Caco-2 (cell line): ENCODE measurements at regions not wholly inside any gene's neighbourhood (a gene's known extent, or its start where the extent isn't known, plus 50 kb on each side); places are given as distances from the start of the nearest gene placed in this dataset.

Experiments used
- BruUV-seq: library from RNA; stranded (reverse); fragments of 400-500 nt; replicated peaks from 2 replicates; lab custom pipeline; 2021; lab: Mats Ljungman, UMichigan
- CTCF ChIA-PET: fragments of 300-600 bp; sonication (Branson Sonifier 250); formaldehyde crosslinking; loops from one replicate; lab custom pipeline; 2022; ENCODE audit warnings: antibody characterized with exemption; lab: Charles Lee
- POLR2A ChIA-PET: fragments of 300-600 bp; sonication (Branson Sonifier 250); formaldehyde crosslinking; loops from one replicate; lab custom pipeline; 2022; ENCODE audit warnings: antibody characterized with exemption; lab: Charles Lee
- DNase-seq, 2 experiments: peaks; one replicate each; pipeline versions ENCODE4 v3.0.0 to v3.0.0-alpha.2; 2020 to 2022
- H3K27me3 ChIP-seq: replicated peaks from 2 replicates; pipeline ENCODE4 v1.6.0; 2011; ENCODE audit warnings: low read length; ENCODE audit not compliant: control insufficient read depth, insufficient read depth
- H3K36me3 ChIP-seq: 2 replicates; pipeline ENCODE4 v1.5.1; 2011; ENCODE audit warnings: low read length; ENCODE audit not compliant: control insufficient read depth, insufficient read depth
- H3K4me1 ChIP-seq: fragments of 250-450 bp; sonication (Bioruptor Pico); 2 replicates; pipeline ENCODE4 v1.5.1; 2020; ENCODE audit warnings: mild to moderate bottlenecking
- H3K4me3 ChIP-seq: 2 replicates; pipeline ENCODE4 v1.5.1; 2011; ENCODE audit warnings: low read depth, mild to moderate bottlenecking, control low read depth, low read length
- H3K9me3 ChIP-seq: fragments of 250-450 bp; sonication (Bioruptor Pico); 2 replicates; pipeline ENCODE4 v1.5.1; 2020; ENCODE audit warnings: mild to moderate bottlenecking, moderate library complexity
- H3K27ac Mint-ChIP-seq: one replicate; pipeline ENCODE4 v1.8.0; 2022; ENCODE audit warnings: mixed read lengths; ENCODE audit not compliant: unreplicated experiment
- H3K27me3 Mint-ChIP-seq: one replicate; pipeline ENCODE4 v1.8.0; 2022; ENCODE audit warnings: mixed read lengths; ENCODE audit not compliant: insufficient read depth, unreplicated experiment
- H3K36me3 Mint-ChIP-seq: one replicate; pipeline ENCODE4 v1.8.0; 2022; ENCODE audit warnings: mild to moderate bottlenecking, mixed read lengths; ENCODE audit not compliant: insufficient read depth, unreplicated experiment
- H3K4me1 Mint-ChIP-seq: one replicate; pipeline ENCODE4 v1.8.0; 2022; ENCODE audit warnings: low read depth, mixed read lengths; ENCODE audit not compliant: unreplicated experiment
- H3K4me3 Mint-ChIP-seq: one replicate; pipeline ENCODE4 v1.8.0; 2022; ENCODE audit warnings: mild to moderate bottlenecking, moderate library complexity, mixed read lengths; ENCODE audit not compliant: unreplicated experiment
- H3K9me3 Mint-ChIP-seq: one replicate; pipeline ENCODE4 v1.8.0; 2022; ENCODE audit warnings: mixed read lengths; ENCODE audit not compliant: unreplicated experiment
- intact Hi-C: fragments of 100-400 bp; cut with micrococcal nuclease; formaldehyde crosslinking; loops from one replicate; pipeline ENCODE4 v1.10.0; 2022; ENCODE audit not compliant: unreplicated experiment
- TF ChIP-seq, protein P1 (sequence below), 2 experiments: fragments of 200-600 bp in 1 of 2; IDR thresholded peaks; 1 replicate in 1 of 2; 2 replicates in 1 of 2; pipeline versions ENCODE4 v1.5.1 to v1.8.0; 2011 to 2022; ENCODE audit warnings: antibody characterized with exemption in 1 of 2, control low read depth in 1 of 2, inconsistent platforms in 1 of 2, low read depth in 1 of 2, low read length in 1 of 2, mild to moderate bottlenecking in 1 of 2, moderate library complexity in 1 of 2; ENCODE audit not compliant: insufficient read depth in 1 of 2, severe bottlenecking in 1 of 2, unreplicated experiment in 1 of 2

GRCh38 chr11:134862587-134863195 is 450.6 kb upstream of the B3GAT1 start:
- ChIA-PET POLR2A (interaction anchor here (0.6 to 0.9 kb wide), 2 partner anchors 40 to 539 kb away, joined by 3 to 5 read pairs; no protein-coding TSS in a partner anchor), CTCF (interaction anchor here (0.7 kb wide), 1 partner anchor 586 kb away, joined by 3 read pairs; the partner anchor contains the start of gene GLB1L3)
- Mint-ChIP-seq H3K4me3 (peak overlapping the region; percentile 68), H3K4me1 (peaks cover 47% of the 10 kb centered on the region), H3K9me3 (peaks cover 11% of the 10 kb centered on the region), H3K27me3 (no peaks in the 10 kb centered on the region), H3K27ac (peak overlapping the region; percentile 99), H3K36me3 (peaks cover 9% of the 10 kb centered on the region)
- H3K36me3 ChIP-seq = no peaks in the 10 kb centered on the region
- H3K9me3 ChIP-seq = no peaks in the 10 kb centered on the region
- intact Hi-C loops = loop anchor here (1.0 to 10.0 kb wide), 4 partner anchors 8 to 598 kb away; no protein-coding TSS in a partner anchor
- TF ChIP-seq, protein P1, sequence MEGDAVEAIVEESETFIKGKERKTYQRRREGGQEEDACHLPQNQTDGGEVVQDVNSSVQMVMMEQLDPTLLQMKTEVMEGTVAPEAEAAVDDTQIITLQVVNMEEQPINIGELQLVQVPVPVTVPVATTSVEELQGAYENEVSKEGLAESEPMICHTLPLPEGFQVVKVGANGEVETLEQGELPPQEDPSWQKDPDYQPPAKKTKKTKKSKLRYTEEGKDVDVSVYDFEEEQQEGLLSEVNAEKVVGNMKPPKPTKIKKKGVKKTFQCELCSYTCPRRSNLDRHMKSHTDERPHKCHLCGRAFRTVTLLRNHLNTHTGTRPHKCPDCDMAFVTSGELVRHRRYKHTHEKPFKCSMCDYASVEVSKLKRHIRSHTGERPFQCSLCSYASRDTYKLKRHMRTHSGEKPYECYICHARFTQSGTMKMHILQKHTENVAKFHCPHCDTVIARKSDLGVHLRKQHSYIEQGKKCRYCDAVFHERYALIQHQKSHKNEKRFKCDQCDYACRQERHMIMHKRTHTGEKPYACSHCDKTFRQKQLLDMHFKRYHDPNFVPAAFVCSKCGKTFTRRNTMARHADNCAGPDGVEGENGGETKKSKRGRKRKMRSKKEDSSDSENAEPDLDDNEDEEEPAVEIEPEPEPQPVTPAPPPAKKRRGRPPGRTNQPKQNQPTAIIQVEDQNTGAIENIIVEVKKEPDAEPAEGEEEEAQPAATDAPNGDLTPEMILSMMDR (IDR thresholded peaks at IDR 0.05; ENCODE audit: insufficient read depth in 1 of 2, low read depth in 1 of 2, low read length in 1 of 2, severe bottlenecking in 1 of 2, unreplicated experiment in 1 of 2) = no peak
- no peak overlapping the region for H3K4me3 ChIP-seq
- BruUV-seq = TSS peak; percentile 84
- DNase-seq = no peak
- peaks cover 33% of the 10 kb centered on the region for H3K4me1 ChIP-seq
- no peaks in the 10 kb centered on the region for H3K27me3 ChIP-seq

DNA sequence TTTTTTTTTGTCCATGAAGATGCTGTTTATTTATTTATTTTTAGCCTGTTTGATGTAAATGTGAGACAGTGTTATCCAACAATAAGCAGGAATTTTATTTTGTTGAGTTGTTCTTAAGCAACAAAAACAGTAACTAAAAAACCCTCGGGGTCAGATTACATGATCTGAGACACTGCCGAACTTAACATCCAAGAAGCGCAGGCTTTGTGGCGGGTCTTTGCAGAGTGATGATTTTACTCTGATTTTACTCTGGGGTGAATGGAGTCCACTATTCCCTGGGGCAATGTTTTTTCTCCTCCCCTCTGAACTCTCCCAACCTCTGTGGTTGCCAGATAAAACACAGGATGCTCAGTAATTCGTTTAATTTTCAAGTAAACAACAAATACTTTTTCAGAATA is 450.1 kb upstream of the B3GAT1 start:
- no peak for DNase-seq
- intact Hi-C loops = loop anchor here (10.0 kb wide), 1 partner anchor 597 kb away; no protein-coding TSS in a partner anchor
- H3K4me1 Mint-ChIP-seq = peaks cover 45% of the 10 kb centered on the region
- TF ChIP-seq, protein P1 (IDR thresholded peaks at IDR 0.05; ENCODE audit: insufficient read depth in 1 of 2, low read depth in 1 of 2, low read length in 1 of 2, severe bottlenecking in 1 of 2, unreplicated experiment in 1 of 2) = no peak
- POLR2A ChIA-PET = no interaction called here
- BruUV-seq = no TSS peak
- H3K9me3 ChIP-seq = no peaks in the 10 kb centered on the region
- peaks cover 9% of the 10 kb centered on the region for H3K36me3 Mint-ChIP-seq
- H3K4me3 Mint-ChIP-seq = no peak overlapping the region
- H3K9me3 Mint-ChIP-seq = peaks cover 11% of the 10 kb centered on the region
- no peak overlapping the region for H3K4me3 ChIP-seq
- no peaks in the 10 kb centered on the region for H3K27me3 ChIP-seq
- peaks cover 33% of the 10 kb centered on the region for H3K4me1 ChIP-seq
- no peaks in the 10 kb centered on the region for H3K36me3 ChIP-seq
- CTCF ChIA-PET = no interaction called here
- peak overlapping the region; percentile 99 for H3K27ac Mint-ChIP-seq
- no peaks in the 10 kb centered on the region for H3K27me3 Mint-ChIP-seq

GRCh38 chr11:134861490-134862104 is 449.6 kb upstream of the B3GAT1 start:
- intact Hi-C loops = loop anchor here (10.0 kb wide), 1 partner anchor 597 kb away; no protein-coding TSS in a partner anchor
- H3K4me3 ChIP-seq = no peak overlapping the region
- no TSS peak for BruUV-seq
- H3K9me3 ChIP-seq = no peaks in the 10 kb centered on the region
- H3K9me3 Mint-ChIP-seq = peaks cover 11% of the 10 kb centered on the region
- H3K4me1 ChIP-seq = peaks cover 33% of the 10 kb centered on the region
- H3K27me3 Mint-ChIP-seq = no peaks in the 10 kb centered on the region
- peak overlapping the region; percentile 99 for H3K27ac Mint-ChIP-seq
- TF ChIP-seq, protein P1 (IDR thresholded peaks at IDR 0.05; ENCODE audit: insufficient read depth in 1 of 2, low read depth in 1 of 2, low read length in 1 of 2, severe bottlenecking in 1 of 2, unreplicated experiment in 1 of 2) = peak; percentile 10 to 50
- no peak overlapping the region for H3K4me3 Mint-ChIP-seq
- CTCF ChIA-PET = no interaction called here
- no peak for DNase-seq
- peaks cover 9% of the 10 kb centered on the region for H3K36me3 Mint-ChIP-seq
- H3K4me1 Mint-ChIP-seq = peaks cover 40% of the 10 kb centered on the region
- H3K36me3 ChIP-seq = no peaks in the 10 kb centered on the region
- POLR2A ChIA-PET = no interaction called here
- no peaks in the 10 kb centered on the region for H3K27me3 ChIP-seq
